Hematopoietic multipotent progenitor cell treated with erythropoietin and hydrocortisone succinate and interleukin-3 and kit ligand, for 6 days (in vitro differentiated cells): ENCODE measurements at regions not wholly inside any gene's neighbourhood (a gene's known extent, or its start where the extent isn't known, plus 50 kb on each side); places are given as distances from the start of the nearest gene placed in this dataset.

ENCODE experiments used
- DNase-seq: peaks from one replicate; pipeline ENCODE4 v3.0.0-alpha.2; 2015

DNA sequence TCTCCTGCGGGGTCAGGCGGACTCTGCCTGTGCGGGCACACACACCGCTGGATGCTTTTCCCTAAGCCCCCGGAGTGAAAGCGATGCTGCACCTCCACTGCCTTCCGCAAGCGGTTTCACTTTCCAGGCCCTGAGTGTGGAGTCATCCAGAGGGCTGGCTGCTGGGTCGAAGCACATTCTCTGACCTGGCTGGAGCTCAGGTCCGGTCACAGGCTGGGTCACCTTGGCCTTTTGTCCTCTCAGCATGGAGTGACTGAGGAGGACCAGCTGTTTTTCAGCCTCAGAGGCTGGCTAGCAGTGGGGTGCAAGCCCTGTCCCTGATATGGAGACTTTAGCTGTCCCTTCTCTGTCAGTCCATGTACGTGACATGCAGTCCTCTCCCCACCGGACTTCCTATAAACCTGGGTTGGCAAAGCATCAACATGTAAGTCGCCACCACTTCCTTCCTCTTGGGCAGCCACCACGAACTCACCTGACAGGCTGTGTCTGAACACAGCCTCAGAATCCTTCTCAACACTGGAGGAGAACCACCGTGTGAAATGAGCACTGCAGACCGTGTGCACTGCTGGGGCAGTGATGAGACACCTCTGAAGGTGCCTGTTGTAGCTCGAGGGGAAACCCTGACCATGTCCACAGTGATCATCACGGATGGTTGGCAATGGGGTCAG lies 51.3 kb downstream of the GADD45G start:
- DNase-seq, result no peak

DNA sequence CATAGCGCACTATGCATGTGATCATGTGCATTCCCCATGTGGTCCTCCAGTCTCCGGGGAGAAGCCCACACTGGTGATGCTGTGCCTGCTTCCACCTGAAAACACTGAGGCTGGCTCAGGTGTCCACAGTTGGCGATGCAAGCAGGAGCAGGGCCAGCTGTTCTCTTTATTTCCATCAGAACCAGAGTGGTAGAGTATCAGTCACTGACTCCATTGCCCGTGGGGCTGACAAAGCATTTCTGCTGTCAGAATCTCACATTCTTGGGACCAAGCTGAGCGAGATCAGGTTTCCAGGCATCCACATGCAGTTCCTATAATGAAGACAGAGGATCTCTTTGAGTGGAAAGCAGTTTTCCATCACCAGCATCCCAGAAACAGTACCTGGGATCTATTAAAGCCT lies 52.5 kb downstream of the GADD45G start:
- DNase-seq, result no peak

DNA sequence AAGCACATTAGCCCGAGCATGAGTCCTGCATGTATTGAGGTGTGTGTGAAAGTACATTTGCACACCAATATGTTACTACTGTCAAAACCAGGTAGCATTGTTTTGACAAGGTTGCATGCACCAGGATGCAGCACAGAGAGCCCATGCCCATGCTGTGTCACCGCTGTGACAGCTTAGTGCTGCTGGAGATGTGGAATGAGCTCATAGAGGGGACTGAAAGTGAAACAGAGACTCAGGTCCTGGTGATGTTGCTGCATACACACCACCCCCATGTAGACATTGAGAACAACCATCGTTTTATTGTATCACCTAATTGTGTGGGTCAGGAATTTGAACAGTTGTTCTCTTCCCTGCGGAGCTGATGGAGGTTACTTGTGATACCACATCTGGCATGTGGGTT lies 53.0 kb downstream of the GADD45G start:
- no peak for DNase-seq

DNA sequence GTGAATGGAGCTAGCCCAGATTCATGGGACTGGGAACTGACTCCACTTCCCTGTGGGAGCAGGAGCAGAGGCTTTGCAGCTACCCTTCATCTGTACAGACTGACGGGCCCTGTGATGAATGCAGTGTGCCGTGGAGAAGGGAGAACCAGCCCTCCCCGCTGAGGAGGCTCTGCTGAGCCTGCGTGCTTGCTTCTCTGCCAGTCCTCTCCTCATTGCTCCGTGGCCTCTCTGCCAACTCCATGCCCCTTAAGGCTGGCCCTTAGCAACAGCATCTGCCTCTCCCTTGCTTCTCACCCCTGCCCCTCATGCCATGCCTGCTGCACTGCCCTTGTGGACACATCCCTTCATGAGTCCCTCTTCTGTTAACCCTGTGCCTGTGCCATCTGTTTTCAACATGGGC lies 53.6 kb downstream of the GADD45G start:
- DNase-seq, result no peak

DNA sequence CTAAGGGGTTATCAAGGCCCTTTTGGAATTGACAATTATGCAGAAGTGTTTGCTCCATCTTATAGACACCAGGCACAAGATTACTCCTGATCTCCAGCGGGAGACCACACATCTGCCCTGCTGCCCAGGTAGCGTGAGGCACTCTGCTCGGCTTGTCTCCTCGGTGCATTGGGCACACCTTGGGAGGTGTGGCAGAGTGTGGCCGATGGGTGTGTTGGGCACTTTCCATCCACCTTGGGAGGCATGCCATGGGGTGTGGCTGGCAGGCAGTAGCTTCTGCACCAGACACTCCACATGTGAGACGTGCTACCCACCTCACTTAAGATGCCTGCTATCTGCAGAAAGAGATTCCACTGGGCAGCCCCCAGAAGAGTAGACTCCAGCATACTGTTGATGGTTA lies 54.1 kb downstream of the GADD45G start:
- no peak for DNase-seq

DNA sequence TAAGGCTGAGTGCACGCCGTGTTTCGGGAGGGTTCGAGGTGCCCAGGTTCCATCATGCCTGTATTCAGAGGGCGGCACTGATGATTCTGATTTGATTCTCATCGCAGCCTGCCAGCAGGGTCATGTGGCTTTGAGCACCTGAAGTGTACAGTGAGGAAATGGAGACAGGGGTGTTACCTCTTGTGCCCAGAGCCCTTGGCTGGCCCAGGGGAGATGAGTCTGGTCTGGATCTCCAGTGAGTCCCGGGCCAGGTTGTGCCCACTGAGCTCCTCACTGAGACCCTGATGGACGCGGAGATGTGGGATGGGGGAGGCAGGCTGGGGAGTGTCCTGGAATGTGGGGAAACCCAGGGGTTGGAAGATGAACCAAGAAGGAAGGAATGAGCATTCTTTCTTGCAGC lies 54.7 kb downstream of the GADD45G start:
- no peak for DNase-seq

DNA sequence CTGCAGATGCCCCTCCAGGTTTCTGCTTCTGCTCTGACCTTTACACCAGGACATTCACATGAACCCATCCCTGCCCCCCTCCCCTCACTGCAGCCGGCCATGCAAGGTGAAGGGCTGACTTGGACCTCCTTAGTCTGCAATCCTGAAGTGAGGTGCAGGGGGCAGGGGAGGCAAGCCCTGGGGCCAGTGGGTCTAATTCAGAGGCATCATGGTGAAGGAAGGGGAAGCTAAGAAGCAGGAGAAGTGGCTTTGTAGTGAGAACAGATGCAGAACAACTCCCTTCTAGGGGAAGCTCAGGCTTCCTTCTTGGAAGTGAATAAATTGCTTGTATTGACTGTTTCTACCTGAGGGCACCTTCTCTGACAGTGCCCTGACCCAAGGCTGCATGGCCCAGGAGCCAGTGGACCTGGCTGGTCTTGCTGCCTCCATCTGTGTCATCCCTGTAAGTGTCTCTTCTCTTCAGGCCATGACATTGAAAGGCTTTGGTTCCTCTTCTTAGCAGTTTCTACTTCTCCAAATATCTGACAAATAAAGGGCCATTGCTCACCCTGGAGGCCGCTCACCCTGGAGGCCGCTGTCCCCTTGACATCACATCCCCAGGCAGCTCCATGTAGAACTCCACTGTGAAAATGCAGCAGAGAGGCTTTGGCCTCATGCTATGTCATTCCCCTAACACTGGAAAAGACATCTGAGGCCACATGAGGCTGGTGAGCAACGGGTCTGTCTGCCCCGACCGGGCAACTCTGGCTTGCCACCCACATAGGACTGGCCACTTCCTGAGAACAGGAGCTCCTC lies 55.3 kb downstream of the GADD45G start:
- no peak for DNase-seq

DNA sequence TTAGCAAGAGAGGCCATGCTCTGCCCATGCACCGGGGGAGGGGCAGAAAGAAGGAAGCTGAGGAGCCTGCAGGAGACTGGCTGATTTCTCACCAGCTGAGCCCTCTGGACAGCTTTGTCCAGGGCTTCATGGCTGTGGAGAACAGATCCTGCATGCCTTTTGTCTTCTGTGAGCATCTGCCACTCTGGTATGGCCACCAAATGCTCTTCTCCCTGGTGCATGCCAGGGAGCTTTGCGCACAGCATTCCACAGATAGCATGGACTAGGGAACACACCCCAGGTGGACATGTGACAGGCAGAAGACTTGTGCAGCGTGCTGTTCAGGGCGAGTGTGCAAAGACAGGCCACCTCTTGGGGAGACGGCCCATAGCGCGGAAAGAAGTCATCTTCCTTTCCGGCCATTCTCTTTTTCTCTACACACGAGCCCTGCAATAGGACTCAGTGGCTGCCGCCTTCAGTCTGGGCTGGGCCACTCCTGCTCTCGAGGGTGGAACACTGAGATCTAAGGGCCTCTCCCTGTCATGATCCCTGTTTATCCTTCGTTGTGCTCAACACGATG lies 56.7 kb downstream of the GADD45G start:
- peak; percentile 16 for DNase-seq

DNA sequence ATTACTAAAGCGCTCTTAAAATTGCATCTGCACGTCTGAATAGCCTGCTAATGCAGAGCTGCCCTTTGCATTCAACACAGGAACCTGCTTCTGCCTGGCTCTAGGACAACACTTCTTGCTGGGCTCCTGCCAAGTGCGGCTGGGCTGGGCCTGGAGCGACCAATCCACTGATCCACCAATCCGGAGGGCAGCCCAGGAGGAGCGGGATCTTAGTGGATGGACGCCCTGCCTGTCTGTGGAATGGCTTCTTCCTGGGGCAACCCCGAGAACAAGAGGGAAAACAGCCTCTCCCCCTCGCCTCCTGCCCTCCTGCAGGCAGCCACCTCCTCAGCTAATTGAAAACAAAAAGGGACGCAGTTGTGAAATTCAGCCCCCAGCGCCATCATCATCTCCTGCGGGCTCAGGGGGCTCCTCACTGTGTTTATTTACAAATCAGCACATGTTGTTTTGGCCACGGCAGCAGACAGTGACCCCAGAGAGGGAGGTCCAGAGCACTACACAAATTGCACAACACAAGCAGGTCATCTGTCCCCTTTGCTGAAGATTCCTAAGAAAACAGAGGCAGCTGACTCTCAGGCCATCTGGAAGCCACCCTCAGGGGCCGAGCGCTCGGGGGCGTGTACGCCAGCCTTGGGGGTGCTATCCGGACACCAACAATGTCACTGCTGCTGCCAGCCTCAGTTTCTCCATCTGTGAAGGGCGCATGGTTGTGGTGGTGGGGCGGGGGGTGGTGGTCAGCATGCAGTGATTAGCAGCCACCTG lies 57.3 kb downstream of the GADD45G start:
- DNase-seq, result peak; percentile 91

DNA sequence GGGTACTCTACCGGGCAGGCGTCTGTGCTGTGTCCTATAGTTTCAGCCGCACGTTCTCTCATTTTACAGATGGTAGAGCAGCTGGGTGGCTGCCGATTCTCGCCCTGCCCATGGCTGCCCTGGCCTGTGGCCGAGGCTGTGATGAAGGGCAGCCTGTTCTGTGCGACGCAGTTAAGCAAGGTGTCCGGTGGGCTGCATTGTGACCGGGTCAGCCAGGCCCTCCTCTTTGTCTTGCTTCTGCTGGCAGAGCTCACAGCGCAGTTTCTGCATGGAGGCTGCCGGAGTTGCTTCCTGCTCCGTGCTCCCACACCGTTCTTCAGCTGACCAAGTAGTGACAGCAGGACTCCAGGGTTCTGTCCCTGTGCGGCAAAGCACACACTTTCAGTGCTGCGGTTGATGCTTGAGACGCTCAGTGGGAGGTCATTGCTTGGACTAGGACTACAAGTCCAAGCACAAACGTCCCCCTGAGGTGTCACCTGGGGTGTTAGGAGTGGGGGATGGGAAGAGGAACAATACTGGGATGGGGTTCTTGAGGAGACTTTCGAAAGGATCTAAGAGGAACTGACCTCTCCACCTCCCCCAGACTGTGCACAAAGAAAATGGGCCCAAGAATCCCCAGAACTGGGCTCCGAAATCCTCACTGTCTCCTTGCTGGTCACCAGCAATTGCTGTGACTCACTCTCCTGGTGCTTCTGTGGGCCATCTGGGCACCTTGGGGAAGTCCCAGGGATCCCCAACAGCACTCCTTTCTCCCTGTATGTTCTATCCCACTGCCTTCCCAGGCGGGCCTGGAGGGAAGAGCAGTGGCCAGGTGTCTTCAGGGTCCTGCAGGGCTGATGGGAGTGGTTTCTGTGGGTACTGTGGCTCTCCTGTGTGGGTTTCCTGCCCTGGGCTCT lies 58.2 kb downstream of the GADD45G start:
- DNase-seq, result no peak

DNA sequence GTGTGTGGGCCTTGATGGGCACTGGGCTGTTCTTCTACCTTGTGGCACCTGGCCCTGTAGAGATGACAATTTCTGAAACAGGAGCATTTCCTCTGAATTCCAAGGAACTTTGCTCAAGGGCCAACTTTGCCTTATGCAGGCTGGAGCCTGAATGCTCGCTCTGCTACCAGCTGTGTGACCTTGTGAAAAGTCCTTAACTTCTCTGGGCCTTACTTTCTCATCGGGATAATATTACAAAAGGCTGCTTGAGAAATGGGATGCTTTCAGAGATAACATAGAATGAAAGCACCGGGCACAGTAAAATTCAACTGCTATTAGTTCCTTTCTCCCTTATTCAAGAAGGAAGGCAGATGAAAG lies 58.8 kb downstream of the GADD45G start:
- no peak for DNase-seq

DNA sequence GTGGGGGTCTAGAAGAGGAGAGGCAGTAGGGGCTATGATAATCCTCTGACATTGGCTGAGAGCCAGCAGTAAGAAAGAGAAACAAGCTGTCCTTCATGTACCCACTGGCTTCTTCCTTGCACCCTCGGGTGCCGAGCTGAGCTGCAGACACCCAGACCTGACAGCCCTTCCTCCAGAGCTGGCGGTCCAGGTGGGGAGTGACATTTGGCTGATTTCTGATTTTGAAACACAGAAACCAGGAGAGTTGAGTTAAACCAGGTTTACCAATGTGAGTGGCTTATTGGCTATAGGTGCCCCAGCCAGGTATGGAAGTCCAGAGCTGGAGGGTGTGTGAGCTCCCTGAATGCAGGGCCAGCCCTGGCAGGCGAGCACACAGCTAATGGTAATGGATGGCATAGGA lies 59.2 kb downstream of the GADD45G start:
- no peak for DNase-seq

DNA sequence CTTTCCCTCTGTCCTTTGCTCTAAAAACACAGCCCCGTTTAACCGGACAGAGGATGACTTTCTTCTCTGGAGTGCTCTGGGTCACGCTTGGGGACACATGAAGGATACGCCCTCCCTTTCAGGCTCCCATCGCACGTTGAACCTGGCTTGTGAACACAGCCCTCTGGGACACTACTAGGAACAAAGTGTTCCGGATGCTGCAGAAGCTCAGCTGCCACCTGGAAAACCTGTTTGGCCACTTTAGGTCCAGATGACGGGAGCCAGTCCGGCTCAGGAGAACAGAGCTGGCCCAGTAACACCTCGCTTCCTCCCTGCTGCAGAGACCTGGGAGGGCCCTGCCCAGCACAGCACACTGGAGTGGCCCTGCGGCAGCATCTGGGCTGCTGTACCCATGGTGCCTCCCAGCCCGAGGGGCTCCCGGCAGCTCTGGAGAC lies 60.1 kb downstream of the GADD45G start:
- DNase-seq, result no peak

DNA sequence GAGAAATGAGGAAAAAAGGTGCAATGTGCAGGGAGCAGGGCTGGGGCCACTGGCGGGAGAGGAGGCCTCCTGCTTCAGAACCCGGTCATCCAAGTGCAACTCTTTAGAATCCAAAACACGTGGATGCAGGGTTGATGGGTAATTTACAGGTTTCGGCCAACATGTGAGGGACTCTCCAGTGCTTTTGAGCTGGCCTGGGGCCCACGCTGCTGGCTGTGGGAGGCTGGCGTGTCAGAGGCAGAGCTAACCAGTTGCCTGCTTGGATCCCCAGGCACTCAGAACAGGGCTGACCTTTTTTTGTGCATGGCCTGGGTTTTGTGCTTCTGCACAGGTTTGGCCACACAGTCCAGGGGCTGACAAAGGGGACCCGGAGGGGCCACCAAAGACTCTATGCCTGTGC lies 61.6 kb downstream of the GADD45G start:
- DNase-seq, result no peak

DNA sequence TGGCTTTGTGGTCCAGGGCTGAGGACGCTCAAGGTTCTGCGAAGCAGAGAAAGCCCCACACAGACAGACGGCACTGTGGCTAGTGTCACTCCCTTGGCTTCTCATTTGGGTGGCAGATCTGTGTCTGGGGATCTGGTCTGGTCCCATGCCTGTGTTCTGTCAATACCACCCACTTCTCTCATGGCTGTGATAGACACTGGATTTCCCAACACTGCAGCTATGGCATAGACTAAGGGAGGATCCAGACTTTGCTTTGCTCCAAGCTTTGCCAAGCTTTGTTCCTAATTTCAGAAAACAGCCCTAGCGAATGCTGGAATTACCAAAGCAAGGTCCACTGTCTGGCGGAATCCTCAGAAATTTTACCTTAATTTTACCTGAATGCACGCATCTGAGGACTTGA lies 62.1 kb downstream of the GADD45G start:
- DNase-seq, result no peak

DNA sequence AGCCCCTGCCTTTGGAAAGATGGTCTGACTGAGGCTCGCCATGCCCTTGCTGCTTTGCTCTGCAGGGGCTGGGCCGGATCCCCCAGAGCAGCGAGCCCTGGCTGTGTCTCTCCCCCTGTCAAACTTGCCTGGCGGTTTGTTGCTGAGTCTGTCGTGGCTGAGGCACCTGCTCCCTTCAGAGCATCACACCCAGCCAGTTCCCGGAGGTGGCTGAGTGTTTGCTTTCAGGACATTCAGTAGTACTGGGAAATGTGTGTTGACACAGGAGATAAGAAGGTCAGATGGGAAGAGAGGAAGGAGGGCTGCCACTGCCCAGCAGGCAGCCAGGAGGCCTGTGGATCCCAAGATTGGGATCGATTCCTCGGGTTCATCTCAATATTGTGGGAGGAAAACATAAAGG lies 62.9 kb downstream of the GADD45G start:
- no peak for DNase-seq

DNA sequence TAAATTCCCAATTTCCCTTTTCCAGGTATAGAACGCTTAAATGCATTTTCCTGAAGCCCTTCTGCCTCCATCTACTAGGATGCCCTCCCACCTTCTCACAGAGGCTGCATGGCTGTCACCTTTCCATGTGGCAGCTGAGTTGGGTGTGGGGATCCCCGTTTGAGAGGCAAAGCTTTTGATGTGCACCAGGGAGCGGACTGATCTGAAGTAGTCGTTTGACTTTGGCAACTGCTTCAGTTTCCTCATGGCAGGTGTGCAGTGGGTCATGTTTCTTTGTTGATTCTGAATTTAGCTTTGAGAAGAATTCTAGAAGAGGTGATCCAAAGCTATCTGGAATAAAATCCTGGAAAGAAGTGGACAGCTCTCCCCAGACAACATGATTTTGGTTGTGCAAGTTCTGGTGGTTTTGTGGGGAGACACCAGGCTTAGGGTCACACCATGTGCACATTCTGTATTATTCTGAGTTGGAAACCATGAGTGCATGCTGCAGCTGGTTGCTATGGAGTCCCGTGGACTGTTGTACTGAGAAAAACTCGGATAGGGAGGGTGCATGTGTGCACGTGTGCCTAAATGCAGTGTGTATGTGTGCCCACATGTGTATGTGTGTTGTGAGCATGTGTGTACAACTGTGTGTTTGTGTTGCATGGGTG lies 63.5 kb downstream of the GADD45G start:
- DNase-seq, result no peak

DNA sequence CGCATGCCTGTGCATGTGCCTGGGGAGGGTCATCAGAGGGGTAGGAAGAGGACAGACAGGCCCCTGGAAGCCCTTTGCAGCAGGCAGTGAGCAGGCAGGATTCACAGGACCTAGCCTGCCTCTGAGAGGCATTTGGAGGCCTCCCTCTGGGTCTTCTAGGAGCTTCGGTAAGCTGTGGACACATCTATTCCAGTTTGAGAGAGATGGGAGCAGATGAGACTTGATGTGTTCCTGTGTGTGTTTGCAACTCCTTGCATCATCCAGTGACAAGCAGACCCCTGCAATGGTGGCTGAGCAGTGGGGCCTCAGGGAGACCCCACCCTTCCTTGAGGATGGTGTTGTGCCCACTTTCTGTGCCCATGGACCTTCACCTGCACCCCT lies 64.0 kb downstream of the GADD45G start:
- no peak for DNase-seq

DNA sequence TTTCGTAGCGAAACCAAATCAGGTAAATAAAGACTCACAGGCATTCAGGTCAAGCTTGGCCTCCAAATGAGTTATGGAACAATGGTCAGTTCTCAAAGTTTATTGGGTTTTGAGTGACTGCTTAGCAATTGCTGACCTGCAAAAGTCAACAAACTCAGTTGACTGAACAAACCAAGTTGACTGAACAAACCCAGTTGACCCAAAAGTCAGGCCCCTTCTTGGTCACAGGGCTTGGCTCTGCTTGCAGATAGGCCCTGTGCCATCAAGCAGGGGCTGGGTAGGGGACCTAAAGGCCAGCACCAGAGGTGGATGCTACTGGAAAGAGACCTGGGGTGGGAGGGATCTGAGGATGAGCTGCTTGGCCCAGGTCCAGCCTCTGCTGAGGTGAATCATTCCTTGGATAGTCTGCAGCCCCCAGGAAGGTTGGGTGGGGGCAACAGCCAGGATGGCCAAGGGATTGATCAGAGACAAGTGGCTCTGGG lies 64.6 kb downstream of the GADD45G start:
- DNase-seq, result no peak

DNA sequence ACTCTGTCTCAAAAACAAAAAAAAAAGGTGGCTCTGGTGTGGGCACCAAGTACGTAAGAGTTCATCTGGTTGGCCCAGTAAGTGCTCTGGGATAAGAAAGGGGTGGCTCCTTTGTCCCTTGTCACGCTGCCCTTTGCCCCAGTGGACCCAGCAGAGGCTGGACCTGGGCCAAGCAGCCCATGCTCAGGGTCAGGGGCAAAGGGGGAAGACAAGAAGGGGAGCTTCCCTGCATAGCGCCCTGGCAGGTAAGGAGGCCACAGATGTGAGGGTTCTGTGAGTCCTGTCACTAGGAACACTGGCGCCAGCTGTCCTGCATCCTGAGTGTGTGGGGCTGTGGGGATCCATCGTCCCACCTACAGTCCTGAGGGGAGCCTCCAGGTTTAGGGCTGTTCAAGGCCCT lies 65.3 kb downstream of the GADD45G start:
- DNase-seq, result no peak

DNA sequence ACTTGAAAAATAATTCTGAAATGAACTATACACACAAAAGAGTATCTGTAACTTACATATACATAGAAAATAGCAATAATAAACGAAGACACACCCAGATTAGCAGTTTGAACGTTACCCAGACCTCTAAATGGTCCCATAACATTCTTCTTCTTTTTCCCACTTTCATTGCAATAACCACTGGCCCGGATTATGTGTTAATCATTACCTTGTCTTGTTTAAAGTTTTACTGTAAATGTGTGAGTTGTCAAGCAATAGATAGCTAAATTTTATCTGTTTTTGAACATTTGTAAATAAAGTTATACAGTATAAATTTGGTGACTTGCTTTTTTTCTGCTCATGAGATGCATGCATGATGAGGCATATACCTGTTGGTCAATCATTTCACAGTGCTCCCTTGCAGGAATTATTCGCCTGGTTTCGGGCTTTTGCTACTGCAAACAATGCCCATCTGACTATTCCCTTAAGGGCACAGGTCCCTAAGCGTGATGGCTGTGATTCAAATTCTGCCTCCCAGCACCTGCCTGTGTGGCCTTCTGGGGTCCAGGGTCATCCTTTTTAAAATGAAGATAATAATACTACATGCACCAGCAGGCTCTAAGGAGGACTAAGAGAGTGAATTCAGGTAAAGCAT lies 66.1 kb downstream of the GADD45G start:
- no peak for DNase-seq

DNA sequence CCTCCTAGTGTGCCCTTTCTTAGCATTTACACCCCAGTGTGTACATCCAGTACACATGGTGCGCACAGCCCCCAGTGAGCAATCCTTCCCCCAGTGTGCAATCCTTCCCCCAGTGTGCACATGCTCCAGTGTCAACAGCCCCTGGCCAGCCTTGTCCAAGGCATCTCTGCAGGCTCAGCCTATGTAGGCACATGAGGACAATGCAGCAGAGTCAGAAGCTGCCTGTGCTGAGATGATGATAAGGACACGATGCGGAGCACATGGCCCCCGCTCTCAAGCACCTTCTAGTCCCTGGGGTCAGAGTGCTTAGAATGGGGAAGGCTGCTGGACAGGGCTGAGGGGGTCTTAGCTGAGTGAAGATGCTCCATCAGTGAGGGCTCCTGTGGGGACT lies 69.8 kb downstream of the GADD45G start:
- no peak for DNase-seq
